SU-DHL-6 (cell line): ENCODE measurements at regions not wholly inside any gene's neighbourhood (a gene's known extent, or its start where the extent isn't known, plus 50 kb on each side); places are given as distances from the start of the nearest gene placed in this dataset.

Experiments used
- H2AFZ ChIP-seq: fragments of 200-600 bp; sonication (generic); 2 replicates; pipeline ENCODE4 v1.6.1; 2014; ENCODE audit warnings: low read depth, mild to moderate bottlenecking, moderate library complexity, mixed read lengths, antibody characterized with exemption, low read length; ENCODE audit not compliant: severe bottlenecking
- H3F3A ChIP-seq: fragments of 200-600 bp; shearing (Covaris generic); 2 replicates; pipeline ENCODE4 v1.6.0; 2016; ENCODE audit warnings: antibody characterized with exemption, mild to moderate bottlenecking; ENCODE audit not compliant: insufficient read depth
- H3K27ac ChIP-seq: fragments of 200-600 bp; sonication (generic); 2 replicates; pipeline ENCODE4 v1.5.1; 2016; ENCODE audit warnings: low read depth, mild to moderate bottlenecking, low read length, moderate library complexity, mixed read lengths
- H3K27me3 ChIP-seq: fragments of 200-600 bp; sonication (generic), shearing (Covaris generic); 2 replicates; pipeline ENCODE4 v1.6.0; 2014; ENCODE audit warnings: mild to moderate bottlenecking, low read length
- H3K36me3 ChIP-seq: fragments of 200-600 bp; sonication (generic); 2 replicates; pipeline ENCODE4 v1.6.1; 2014; ENCODE audit warnings: mild to moderate bottlenecking, low read length, mixed read lengths
- H3K4me2 ChIP-seq: fragments of 300-600, 200-600 bp; shearing (Covaris generic), sonication (generic); 2 replicates; pipeline ENCODE4 v1.6.0; 2014; ENCODE audit warnings: low read length, low read depth, mild to moderate bottlenecking; ENCODE audit not compliant: poor library complexity, severe bottlenecking
- H3K4me3 ChIP-seq: fragments of 200-600 bp; sonication (generic); 2 replicates; pipeline ENCODE4 v1.5.1; 2014; ENCODE audit warnings: antibody characterized with exemption, low read length, mild to moderate bottlenecking, mixed read lengths; ENCODE audit not compliant: insufficient read depth, poor library complexity, severe bottlenecking
- H3K79me2 ChIP-seq: fragments of 200-600 bp; sonication (generic); 2 replicates; pipeline ENCODE4 v1.6.1; 2014; ENCODE audit warnings: mild to moderate bottlenecking, low read length, moderate library complexity; ENCODE audit not compliant: insufficient read depth
- H3K9ac ChIP-seq: fragments of 200-600 bp; sonication (generic); 2 replicates; pipeline ENCODE4 v1.7.0; 2014; ENCODE audit warnings: mild to moderate bottlenecking, low read length
- H3K9me2 ChIP-seq: fragments of 200-600 bp; sonication (generic); replicated peaks from 2 replicates; pipeline ENCODE4 v1.6.1; 2014; ENCODE audit warnings: low read length; ENCODE audit not compliant: insufficient read depth
- H3K9me3 ChIP-seq: fragments of 200-600 bp; sonication (generic); 2 replicates; pipeline ENCODE4 v1.6.1; 2014; ENCODE audit warnings: low read length, mixed read lengths; ENCODE audit not compliant: insufficient read depth
- H4K20me1 ChIP-seq: fragments of 200-600 bp; sonication (generic); 2 replicates; pipeline ENCODE4 v1.6.1; 2014; ENCODE audit warnings: low read depth, mild to moderate bottlenecking, antibody characterized with exemption, low read length, moderate library complexity, mixed read lengths
- EZH2phosphoT487 ChIP-seq: fragments of 200-600 bp; sonication (generic), shearing (Covaris generic); conservative IDR thresholded peaks from 2 replicates; pipeline ENCODE4 v1.6.1; 2018; ENCODE audit warnings: mild to moderate bottlenecking, antibody characterized with exemption, low read length, moderate library complexity, mixed read lengths
- TF ChIP-seq, protein P1 (sequence below): fragments of 200-600 bp; sonication (generic); IDR thresholded peaks from one replicate; pipeline ENCODE4 v1.5.1; 2017; ENCODE audit warnings: antibody characterized with exemption, mild to moderate bottlenecking, low read length, moderate library complexity; ENCODE audit not compliant: insufficient read depth, poor library complexity, severe bottlenecking

DNA sequence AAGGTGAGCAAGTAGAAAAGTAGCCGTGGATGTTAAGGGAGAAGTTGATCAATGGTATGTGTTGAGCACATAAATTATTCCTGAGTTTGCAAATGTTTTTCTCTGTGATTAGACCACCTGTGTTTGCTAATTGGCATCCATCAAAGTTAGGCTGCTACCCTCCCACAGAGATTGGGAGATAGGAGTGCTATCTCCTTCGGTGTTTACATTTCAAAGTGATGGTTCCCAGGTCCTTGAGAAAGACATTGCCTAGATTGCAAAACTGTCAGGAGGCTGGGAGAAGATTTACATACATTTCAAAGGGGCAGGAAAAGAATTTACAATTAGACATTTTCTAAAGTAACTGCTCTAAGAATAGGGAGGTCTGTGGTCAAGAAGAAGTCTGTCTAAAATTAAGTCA is 54.3 kb upstream of the CNTNAP4 start:
- Histone ChIP-seq H3K27ac (no peak overlapping the region), H3K27me3 (no peaks in the 10 kb centered on the region)

DNA sequence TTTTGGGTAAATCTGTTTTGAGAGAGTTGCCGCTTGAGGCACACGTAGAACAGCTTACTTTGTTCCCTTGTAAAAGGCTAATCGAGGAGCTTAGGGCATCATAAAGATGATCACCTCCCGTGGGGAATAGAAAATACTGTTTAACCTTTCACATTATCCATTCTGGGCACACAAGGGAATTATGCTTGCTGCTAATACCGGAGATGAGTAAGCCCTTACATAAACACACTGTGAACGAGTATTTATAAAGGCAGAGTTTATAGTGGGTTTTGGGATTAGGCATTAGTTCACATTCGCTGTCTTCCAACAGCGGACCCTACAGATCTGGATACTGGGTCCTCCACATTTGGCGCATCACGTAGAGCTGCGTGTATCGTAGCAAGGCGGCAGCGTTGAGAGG is 51.2 kb upstream of the CNTNAP4 start:
- Histone ChIP-seq H4K20me1 (no peaks in the 10 kb centered on the region), H3K4me3 (no peak overlapping the region), H3K9me3 (no peaks in the 10 kb centered on the region), H2AFZ (no peak overlapping the region), H3K9me2 (no peaks in the 10 kb centered on the region), H3K79me2 (no peaks in the 10 kb centered on the region), H3K4me2 (no peak overlapping the region), H3K9ac (no peak overlapping the region), H3F3A (no peaks in the 10 kb centered on the region), H3K36me3 (no peaks in the 10 kb centered on the region), H3K27ac (no peak overlapping the region), H3K27me3 (no peaks in the 10 kb centered on the region)
- TF ChIP-seq EZH2phosphoT487 = no peak
- TF ChIP-seq, protein P1, sequence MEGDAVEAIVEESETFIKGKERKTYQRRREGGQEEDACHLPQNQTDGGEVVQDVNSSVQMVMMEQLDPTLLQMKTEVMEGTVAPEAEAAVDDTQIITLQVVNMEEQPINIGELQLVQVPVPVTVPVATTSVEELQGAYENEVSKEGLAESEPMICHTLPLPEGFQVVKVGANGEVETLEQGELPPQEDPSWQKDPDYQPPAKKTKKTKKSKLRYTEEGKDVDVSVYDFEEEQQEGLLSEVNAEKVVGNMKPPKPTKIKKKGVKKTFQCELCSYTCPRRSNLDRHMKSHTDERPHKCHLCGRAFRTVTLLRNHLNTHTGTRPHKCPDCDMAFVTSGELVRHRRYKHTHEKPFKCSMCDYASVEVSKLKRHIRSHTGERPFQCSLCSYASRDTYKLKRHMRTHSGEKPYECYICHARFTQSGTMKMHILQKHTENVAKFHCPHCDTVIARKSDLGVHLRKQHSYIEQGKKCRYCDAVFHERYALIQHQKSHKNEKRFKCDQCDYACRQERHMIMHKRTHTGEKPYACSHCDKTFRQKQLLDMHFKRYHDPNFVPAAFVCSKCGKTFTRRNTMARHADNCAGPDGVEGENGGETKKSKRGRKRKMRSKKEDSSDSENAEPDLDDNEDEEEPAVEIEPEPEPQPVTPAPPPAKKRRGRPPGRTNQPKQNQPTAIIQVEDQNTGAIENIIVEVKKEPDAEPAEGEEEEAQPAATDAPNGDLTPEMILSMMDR = no peak

More for the DNA sequence above, 54.3 kb upstream of the CNTNAP4 start:
- H3F3A ChIP-seq = no peaks in the 10 kb centered on the region
- no peaks in the 10 kb centered on the region for H3K36me3 ChIP-seq
- H3K4me2 ChIP-seq = no peak overlapping the region
- no peak for TF ChIP-seq EZH2phosphoT487
- TF ChIP-seq, protein P1 = no peak
- H4K20me1 ChIP-seq = no peaks in the 10 kb centered on the region
- H3K9ac ChIP-seq = no peak overlapping the region
- H3K9me2 ChIP-seq = no peaks in the 10 kb centered on the region
- H2AFZ ChIP-seq = no peak overlapping the region
- H3K4me3 ChIP-seq = no peak overlapping the region
- no peaks in the 10 kb centered on the region for H3K9me3 ChIP-seq
- H3K79me2 ChIP-seq = no peaks in the 10 kb centered on the region

DNA sequence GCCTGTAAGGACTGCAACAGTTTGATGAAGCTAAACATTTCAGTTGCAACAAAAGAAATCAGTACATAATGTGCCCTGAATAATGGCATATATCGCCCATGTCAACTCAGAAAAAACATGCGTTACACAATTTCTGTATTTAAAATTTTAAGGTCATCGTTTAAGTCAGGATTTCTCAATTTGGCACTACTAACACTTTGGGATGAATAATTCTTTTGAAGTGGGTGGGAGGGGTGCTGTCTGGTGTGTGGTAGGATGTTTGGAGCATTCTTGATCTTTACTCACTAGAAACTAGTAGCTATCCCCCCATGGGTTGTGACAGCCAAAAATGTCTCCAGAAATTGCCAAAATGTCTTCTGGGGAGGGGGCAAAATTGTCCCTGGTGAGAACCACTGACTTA is 50.7 kb upstream of the CNTNAP4 start:
- no peak overlapping the region for H3K4me3 ChIP-seq

More for the DNA sequence above, 50.7 kb upstream of the CNTNAP4 start:
- Histone ChIP-seq H3K27me3 (no peaks in the 10 kb centered on the region), H3K36me3 (no peaks in the 10 kb centered on the region), H3K4me2 (no peak overlapping the region), H3K27ac (no peak overlapping the region), H3K79me2 (no peaks in the 10 kb centered on the region), H3F3A (no peaks in the 10 kb centered on the region), H3K9ac (no peak overlapping the region), H2AFZ (no peak overlapping the region), H3K9me3 (no peaks in the 10 kb centered on the region), H3K9me2 (no peaks in the 10 kb centered on the region), H4K20me1 (no peaks in the 10 kb centered on the region)
- no peak for TF ChIP-seq EZH2phosphoT487
- TF ChIP-seq, protein P1 = no peak
